Femur (tissue), 1 donor: ENCODE measurements at regions not wholly inside any gene's neighbourhood (a gene's known extent, or its start where the extent isn't known, plus 50 kb on each side); places are given as distances from the start of the nearest gene placed in this dataset.

Source experiments
- DNase-seq: peaks from one replicate; pipeline ENCODE4 v3.0.0-alpha.2; 2017

DNA sequence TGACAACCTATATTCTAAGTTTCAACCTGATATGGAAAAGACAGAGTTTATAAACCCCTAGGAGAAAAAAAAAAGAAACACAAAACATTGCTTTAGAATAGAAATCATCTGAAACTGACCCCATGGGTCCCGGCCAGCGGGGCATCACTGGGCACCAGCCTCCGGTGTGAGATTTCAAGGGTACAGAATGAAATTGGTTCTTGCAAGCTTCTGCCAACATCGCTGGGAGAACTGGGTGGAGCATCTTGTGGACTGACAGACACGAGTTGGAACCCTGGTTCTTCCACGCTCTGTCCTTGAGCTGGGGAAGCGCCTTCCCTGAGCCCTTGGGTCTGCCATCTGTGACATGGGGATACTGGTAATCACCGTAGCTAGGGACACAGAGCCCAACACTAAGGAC is 173.6 kb downstream of the PHETA1 start:
- DNase-seq, result no peak

GRCh38 chr12:111194703-111195051 is 174.2 kb downstream of the PHETA1 start:
- no peak for DNase-seq

- no peak for DNase-seq
These were observed 174.8 kb downstream of the PHETA1 start for GRCh38 chr12:111193977-111194702.

GRCh38 chr12:111193496-111193895 is 175.4 kb downstream of the PHETA1 start:
- no peak for DNase-seq

DNA sequence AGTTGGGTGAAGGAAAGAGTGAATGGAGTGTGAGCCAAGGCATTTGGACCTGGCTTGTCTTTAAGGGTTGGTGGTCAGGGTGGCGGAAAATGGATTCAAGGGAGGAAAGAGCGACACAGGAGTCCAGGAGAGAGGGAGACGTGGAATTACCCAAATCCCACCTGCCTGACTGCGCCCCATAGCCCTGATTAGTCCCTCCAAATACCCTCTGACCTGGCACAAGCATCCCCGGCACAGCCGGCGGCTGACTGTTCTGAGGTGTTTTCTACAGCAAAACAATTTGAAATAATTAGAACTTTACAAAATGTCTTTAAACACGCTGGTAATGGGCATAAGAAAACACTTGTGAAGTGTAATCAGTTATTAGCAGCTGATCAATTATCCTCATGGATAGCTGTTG is 175.8 kb downstream of the PHETA1 start:
- no peak for DNase-seq

DNA sequence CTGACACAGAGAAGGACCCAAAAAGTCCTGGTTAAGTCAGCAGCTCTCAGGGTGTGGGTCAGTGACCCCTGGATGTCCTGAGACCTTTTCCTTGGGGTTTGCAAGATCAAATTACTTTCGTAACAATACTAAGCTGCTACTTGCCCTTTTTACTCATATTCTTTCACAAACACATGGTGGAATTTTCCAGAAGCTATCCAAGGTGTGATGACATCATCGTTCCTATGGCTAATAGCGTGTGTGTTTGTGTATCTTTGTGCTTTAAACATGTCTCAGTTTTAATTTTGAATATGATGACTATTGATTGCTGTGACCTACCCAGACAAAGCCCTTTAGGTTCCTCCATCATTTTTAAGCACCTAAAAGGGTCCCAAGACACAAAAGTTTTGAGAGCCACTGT is 176.2 kb downstream of the PHETA1 start:
- DNase-seq, result no peak

DNA sequence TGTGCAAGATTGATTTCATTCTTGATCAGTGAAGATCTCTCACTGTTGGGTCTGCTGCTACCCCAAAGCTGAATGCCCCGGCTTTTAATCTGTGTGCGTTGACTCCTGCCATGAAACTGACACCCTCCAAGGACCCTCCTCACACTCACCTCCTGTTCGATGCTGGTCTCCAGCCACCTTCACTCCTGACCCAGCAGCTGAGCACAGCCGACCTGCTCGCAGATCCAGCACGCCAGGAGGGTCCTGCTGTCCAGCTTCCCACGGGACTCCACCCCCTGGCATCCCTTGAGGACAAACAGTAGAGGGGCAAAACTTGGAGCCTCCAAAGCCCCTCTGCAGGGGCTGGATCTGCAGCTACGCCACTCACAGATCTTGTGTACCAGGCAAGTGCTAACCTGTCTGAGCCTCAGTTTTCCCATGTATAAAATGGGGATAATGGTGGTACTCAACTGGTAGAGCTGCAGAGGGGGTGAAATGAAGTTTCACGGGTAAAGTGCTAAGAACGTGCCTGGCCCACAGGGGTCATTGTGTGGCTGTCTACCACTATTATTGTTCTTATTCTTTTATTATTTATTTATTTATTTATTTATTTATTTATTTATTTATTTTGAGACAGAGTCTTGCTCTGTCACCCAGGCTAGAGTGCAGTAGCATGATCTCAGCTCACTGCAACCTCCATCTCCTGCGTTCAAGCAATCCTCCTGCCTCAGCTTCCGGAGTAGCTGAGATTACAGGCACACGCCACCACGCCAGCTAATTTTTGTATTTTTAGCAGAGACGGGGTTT is 178.0 kb downstream of the PHETA1 start:
- no peak for DNase-seq

GRCh38 chr12:111189792-111190191 is 179.1 kb downstream of the PHETA1 start:
- no peak for DNase-seq

DNA sequence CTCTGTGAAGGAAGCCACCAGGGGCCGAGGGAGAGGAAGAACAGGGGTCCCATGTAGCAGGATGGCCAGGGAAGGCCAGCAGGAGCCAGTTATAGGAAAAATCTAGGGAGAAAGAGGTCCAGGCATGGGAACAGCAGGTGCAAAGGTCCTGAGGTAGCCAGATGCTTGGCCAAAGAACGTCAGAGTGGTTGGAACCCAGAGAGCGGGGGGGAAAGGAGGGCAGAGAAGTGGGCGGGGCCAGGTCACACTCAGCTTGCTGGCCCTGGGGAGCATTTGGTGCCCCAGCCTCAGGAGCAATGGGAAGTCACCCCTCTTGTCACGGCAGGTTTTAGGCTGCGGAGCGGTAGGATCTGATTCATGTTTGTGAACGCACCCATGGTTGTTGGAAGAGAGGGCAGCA is 180.5 kb downstream of the PHETA1 start:
- no peak for DNase-seq

- no peak for DNase-seq
These were observed 182.5 kb downstream of the PHETA1 start for GRCh38 chr12:111186347-111186746.

- no peak for DNase-seq
These were observed 183.0 kb downstream of the PHETA1 start for GRCh38 chr12:111185889-111186227.

GRCh38 chr12:111185206-111185888 is 183.5 kb downstream of the PHETA1 start:
- no peak for DNase-seq

- DNase-seq, result no peak
These were observed 184.7 kb downstream of the PHETA1 start for GRCh38 chr12:111184161-111184560.

- DNase-seq, result no peak
These were observed 185.8 kb downstream of the PHETA1 start for GRCh38 chr12:111183094-111183493.

DNA sequence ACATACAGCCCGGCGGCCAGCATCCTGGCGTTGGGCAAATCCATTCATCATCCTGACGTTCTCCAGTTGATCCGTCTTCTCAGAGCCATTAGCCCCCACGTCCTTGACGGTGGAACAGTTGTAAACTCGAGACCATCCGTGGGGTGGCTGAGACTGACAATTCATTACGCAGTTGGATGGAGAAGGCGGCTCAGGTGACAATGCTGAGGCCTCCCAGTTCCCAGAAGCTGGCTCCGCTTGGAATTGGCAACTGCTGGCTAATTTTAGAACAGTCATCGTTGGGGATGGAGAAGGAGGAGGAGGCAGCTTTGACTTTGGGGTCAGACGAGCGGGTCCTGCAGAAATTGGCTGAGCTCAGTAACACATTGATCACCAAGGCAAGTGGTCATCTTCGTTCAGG is 186.5 kb downstream of the PHETA1 start:
- no peak for DNase-seq

DNA sequence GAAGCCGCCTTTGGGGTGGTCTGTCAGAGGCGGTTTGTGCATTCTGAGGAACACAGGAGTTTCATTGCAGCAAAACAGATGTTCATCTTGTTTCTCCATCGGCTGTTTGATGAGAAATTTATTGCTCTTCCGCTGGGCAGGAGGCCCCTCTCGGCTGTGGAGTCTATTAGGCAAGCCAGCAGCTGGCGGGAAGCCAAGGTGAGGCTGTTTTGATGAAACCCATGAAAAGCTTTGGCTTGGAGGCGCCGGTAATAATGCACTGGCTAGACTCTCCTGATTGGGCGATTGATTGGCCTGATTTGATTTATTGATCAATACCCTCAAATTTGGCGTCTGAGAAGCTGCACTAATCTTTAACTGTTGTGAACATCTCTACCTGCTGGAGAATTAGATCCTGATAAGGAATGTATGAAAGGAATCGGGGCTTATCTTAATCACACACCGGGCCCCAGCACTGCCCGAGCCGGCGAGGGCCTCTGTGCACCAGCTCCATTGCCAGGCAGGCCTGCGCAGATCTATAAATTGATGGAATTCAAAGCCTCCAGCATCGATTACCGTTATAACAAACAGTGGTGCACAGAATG is 187.7 kb downstream of the PHETA1 start:
- peak; percentile 83 for DNase-seq

DNA sequence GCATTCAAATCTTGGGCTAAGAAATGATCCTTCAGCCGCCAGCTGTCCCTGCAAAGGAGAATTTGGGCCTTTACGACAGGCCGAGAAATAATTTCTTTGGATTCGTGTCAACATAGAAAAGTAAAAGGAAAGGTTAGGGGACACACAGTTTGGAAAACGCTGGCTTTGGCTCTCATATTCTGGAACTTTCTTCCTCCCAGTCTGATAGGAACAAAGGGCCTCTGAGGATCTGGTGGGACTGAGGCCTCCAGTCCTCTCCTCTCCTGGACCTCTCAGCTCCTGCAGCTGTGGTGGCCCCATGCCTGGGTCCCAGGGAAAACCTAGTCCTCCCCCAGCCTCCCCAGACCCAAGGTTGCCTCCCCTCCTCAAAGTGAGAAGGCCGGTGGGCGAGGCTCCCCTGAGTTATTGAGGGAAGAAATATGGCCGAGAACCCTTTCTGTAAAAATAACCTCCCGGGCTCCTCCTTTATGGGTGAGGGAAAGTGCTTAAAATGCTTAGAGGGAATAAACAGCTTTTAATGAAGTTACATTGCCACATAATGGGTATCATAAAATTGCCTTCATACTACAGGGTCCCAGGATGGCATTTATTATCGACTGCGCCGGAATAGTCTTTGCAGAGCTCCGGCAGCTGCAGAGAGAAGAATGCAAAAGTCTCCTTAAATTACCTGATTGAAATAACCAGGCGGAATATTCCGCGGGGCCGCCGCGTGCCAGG is 188.3 kb downstream of the PHETA1 start:
- peak; percentile 36 for DNase-seq

DNA sequence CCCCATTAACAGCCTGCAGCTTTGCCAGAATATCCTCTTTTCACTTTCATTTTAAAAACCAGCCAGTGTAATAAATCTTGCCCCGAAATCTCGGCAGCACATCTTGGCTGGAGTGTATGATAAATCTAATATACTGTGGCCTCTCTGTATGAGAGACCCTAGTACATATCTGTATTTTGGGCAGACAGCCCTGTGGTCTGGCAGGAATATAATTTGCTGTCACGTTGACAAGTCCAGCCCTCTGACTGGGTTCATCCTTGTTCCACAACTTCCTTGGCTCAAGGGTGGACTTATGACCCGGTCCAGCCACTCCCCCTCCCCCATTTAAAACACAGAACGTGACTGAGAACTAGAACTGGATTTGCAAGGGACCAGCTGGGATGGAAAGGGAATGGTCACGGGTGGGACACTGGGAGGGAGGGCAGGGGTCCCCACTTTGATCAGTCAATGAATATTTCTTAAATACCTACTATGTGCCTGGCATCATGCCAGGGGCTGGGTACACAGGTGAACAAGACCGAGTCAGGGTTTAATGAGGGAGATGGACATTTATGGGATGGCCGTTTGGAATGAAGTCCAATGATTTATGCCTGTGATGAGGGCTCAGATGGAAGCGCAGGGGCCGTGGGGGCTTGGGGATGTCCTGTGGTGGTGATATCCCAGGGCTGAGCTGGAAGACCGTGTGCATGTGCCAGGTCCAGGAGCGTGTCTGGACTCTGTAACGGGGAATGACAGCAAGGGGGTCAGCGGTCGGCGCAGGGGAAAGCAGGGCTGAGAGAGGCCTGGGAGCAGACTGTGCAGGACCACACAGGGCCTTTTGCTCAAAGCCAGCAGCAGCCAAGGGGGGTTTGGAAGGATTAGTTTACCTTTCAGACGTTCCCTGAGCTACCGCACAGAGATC is 190.5 kb downstream of the PHETA1 start:
- peak; percentile 85 for DNase-seq

DNA sequence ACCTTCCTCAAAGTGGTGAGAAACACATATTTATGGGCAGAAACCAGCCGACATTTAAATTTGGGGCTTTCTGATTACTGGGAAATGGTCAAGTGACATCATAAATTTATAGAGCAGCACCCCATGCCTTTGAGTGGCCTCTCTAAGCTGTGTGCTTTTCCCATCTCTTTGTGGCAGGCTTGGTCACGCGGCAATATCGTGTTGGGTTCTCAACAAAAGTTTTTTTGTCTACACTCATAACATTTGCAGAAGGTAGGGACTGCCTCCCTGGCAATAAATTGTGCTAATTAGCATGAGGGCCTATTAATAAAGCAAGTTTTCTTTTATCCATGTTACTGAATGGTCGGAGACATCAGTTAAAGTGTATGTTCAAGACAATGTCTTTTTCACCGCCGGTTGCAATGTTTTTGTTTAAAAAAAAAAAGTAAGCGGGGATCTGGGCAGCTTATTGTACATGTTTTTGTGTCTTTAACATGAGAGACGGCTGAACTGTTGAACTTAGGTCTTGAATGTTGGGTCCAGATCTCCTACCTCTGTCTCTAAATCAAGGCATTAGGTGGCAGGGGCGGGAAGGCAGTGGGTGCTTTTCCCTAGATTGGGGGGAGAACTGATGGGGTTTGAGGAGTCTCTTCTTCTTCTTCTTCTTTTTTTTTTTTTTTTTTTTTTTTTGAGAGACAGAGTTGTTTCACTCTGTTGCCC is 193.3 kb downstream of the PHETA1 start:
- DNase-seq, result no peak

DNA sequence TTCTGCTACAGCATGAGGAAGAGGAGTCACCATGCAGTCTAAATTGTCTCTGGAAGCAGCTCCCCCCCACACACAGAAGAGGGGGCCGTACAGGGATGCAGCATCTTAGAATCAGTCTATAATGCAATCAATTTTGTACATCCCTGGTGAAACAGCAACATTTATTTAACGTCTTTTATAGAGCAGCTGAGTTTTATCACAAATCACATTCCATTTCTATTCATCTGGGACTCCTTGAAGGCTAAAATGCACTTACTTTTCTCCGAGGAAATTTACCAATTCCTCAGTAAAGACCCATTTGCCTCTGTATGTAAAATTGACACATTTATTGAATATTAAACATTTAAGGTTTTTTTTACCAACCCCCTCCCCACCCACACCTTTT is 193.9 kb downstream of the PHETA1 start:
- no peak for DNase-seq

- DNase-seq, result no peak
These were observed 194.5 kb downstream of the PHETA1 start for GRCh38 chr12:111174251-111174960.
